HL-60 (cell line): ENCODE measurements at regions not wholly inside any gene's neighbourhood (a gene's known extent, or its start where the extent isn't known, plus 50 kb on each side); places are given as distances from the start of the nearest gene placed in this dataset.

Experiments used
- DNase-seq, 2 experiments: peaks; one replicate each; pipeline ENCODE4 v3.0.0-alpha.2; 2010 to 2020; ENCODE audit warnings: low read depth in 1 of 2, low spot score in 1 of 2
- H3K27ac ChIP-seq: fragments of 250-450 bp; sonication (Bioruptor Pico); replicated peaks from 2 replicates; pipeline ENCODE4 v1.5.1; 2020; ENCODE audit warnings: mild to moderate bottlenecking, moderate library complexity
- H3K27me3 ChIP-seq: fragments of 250-450 bp; sonication (Bioruptor Pico); 2 replicates; pipeline ENCODE4 v1.5.1; 2021; ENCODE audit warnings: mild to moderate bottlenecking, moderate library complexity; ENCODE audit not compliant: insufficient read depth, poor library complexity, severe bottlenecking
- H3K4me3 ChIP-seq: replicated peaks from 2 replicates; pipeline ENCODE4 v1.5.1; 2011; ENCODE audit warnings: mild to moderate bottlenecking, control low read depth, low read length; ENCODE audit not compliant: insufficient read depth
- CTCF ChIP-seq: IDR thresholded peaks from one replicate; pipeline ENCODE4 v1.5.1; 2011; ENCODE audit warnings: low read length, control low read depth, inconsistent platforms; ENCODE audit not compliant: insufficient read depth
- GABPA ChIP-seq: IDR thresholded peaks from 2 replicates; pipeline ENCODE4 v1.6.1; 2012; ENCODE audit warnings: low read depth
- POLR2AphosphoS5 ChIP-seq: IDR thresholded peaks from 2 replicates; pipeline ENCODE4 v1.6.1; 2012; ENCODE audit warnings: low read depth
- REST ChIP-seq: IDR thresholded peaks from 2 replicates; pipeline ENCODE4 v1.6.1; 2012; ENCODE audit warnings: low read depth; ENCODE audit not compliant: insufficient replicate concordance
- SPI1 ChIP-seq: IDR thresholded peaks from 2 replicates; pipeline ENCODE4 v1.6.1; 2012; ENCODE audit warnings: low read depth, mild to moderate bottlenecking, borderline replicate concordance

DNA sequence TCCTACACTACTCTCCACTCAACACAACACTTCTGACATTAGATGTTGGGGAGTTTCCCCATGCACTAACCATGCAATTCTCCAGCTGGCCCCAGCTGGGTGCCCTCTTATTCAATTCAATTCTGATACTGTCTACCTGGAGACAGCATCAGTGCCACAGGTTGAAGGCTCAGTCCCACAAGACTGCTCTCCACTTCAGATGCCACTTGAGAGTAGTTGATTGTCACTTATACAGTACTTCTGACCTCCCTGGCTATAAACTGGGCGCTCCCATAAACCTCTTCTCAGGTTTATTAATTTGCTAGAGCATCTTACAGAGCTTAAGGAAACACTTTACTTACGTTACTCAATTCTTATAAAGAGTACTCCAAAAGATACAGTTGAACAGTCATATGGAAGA lies 442.3 kb downstream of the LRRIQ3 start:
- DNase-seq = no peak
- TF ChIP-seq POLR2AphosphoS5 (no peak), REST (no peak), CTCF (no peak), SPI1 (no peak), GABPA (no peak)
- no peak overlapping the region for H3K27ac ChIP-seq

DNA sequence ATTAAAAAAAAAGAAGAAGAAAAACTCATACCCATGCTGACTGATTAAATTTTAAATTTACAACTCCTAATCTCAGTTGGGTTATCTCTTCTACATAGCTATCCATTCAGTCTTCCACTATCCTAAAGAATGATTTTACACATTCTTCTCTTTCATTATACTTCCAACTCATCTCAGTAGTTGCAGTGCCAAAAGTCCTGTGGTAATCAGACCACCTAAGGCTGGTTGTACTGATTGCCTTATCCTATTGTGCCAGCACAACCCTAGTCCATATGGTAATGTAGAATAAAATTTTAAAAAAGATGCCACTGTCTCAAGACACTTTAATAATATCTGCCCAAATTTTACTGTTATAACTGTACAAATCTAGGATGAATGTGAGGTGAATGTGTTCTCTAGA lies 448.0 kb downstream of the LRRIQ3 start:
- Histone ChIP-seq H3K4me3 (no peak overlapping the region), H3K27me3 (no peaks in the 10 kb centered on the region), H3K27ac (no peak overlapping the region)
- TF ChIP-seq POLR2AphosphoS5 = no peak
- no peak for TF ChIP-seq REST
- no peak for TF ChIP-seq CTCF
- TF ChIP-seq SPI1 = no peak
- TF ChIP-seq GABPA = no peak
- no peak for DNase-seq

More for the DNA sequence above, 442.3 kb downstream of the LRRIQ3 start:
- Histone ChIP-seq H3K4me3 (no peak overlapping the region), H3K27me3 (no peaks in the 10 kb centered on the region)

GRCh38 chr1:73744985-73745384 lies 453.0 kb downstream of the LRRIQ3 start:
- H3K27me3 ChIP-seq = no peaks in the 10 kb centered on the region
- no peak for DNase-seq
- H3K27ac ChIP-seq = no peak overlapping the region
- no peak overlapping the region for H3K4me3 ChIP-seq
- TF ChIP-seq SPI1 (no peak), POLR2AphosphoS5 (no peak), REST (no peak), GABPA (no peak), CTCF (no peak)
